WTC11 (cell line): ENCODE measurements at regions not wholly inside any gene's neighbourhood (a gene's known extent, or its start where the extent isn't known, plus 50 kb on each side); places are given as distances from the start of the nearest gene placed in this dataset.

Experiments used
- ATAC-seq: fragments of 200-7000 bp; cut with Tn5 transposase; 2 replicates; pipeline ENCODE4 v1.10.0; 2021; ENCODE audit warnings: mild to moderate bottlenecking, moderate library complexity
- CTCF ChIA-PET: fragments of 300-600 bp; sonication (Branson Sonifier 250); formaldehyde crosslinking; loops from one replicate; lab custom pipeline; 2021; ENCODE audit warnings: antibody characterized with exemption; lab: Charles Lee
- POLR2A ChIA-PET: fragments of 350-600 bp; sonication (Branson Sonifier 250); formaldehyde crosslinking; loops from one replicate; lab custom pipeline; 2021; ENCODE audit warnings: antibody characterized with exemption; lab: Charles Lee
- DNase-seq: peaks from one replicate; pipeline ENCODE4 v3.0.0; 2021; ENCODE audit warnings: low spot score
- H3K27ac Mint-ChIP-seq: 2 replicates; pipeline ENCODE4 v1.8.0; 2021; ENCODE audit warnings: mixed read lengths
- H3K27me3 Mint-ChIP-seq: 2 replicates; pipeline ENCODE4 v1.8.0; 2021; ENCODE audit warnings: low read depth, mild to moderate bottlenecking, moderate library complexity, mixed read lengths
- H3K36me3 Mint-ChIP-seq: 2 replicates; pipeline ENCODE4 v1.8.0; 2021; ENCODE audit warnings: mixed read lengths
- H3K4me1 Mint-ChIP-seq: 2 replicates; pipeline ENCODE4 v1.8.0; 2022; ENCODE audit warnings: mixed read lengths
- H3K4me3 Mint-ChIP-seq: 2 replicates; pipeline ENCODE4 v1.8.0; 2021; ENCODE audit warnings: mild to moderate bottlenecking, moderate library complexity, mixed read lengths
- H3K9me3 Mint-ChIP-seq: 2 replicates; pipeline ENCODE4 v1.8.0; 2021; ENCODE audit warnings: mixed read lengths
- AFF4 ChIP-seq: sonication (generic); formaldehyde crosslinking; IDR thresholded peaks from 2 replicates; pipeline ENCODE4 v1.8.1; 2023; ENCODE audit warnings: mild to moderate bottlenecking, missing genetic modification reagents, borderline replicate concordance
- AR ChIP-seq: fragments of 250-450 bp; sonication (Bioruptor Pico); IDR thresholded peaks from 2 replicates; pipeline ENCODE4 v1.9.0; 2021; ENCODE audit warnings: mild to moderate bottlenecking
- CBFB ChIP-seq: sonication (generic); formaldehyde crosslinking; IDR thresholded peaks from 2 replicates; pipeline ENCODE4 v1.8.1; 2022; ENCODE audit warnings: mild to moderate bottlenecking, low read depth, missing genetic modification reagents
- E2F5 ChIP-seq: sonication (generic); formaldehyde crosslinking; IDR thresholded peaks from 2 replicates; pipeline ENCODE4 v1.8.1; 2022; ENCODE audit warnings: mild to moderate bottlenecking, moderate library complexity, missing genetic modification reagents
- GABPB1 ChIP-seq: sonication (generic); formaldehyde crosslinking; IDR thresholded peaks from 2 replicates; pipeline ENCODE4 v1.8.1; 2023; ENCODE audit warnings: mild to moderate bottlenecking, missing genetic modification reagents
- NR3C1 ChIP-seq: sonication (generic); formaldehyde crosslinking; conservative IDR thresholded peaks from 2 replicates; pipeline ENCODE4 v1.8.1; 2023; ENCODE audit warnings: low read depth, mild to moderate bottlenecking, missing genetic modification reagents
- PRDM15 ChIP-seq: sonication (generic); formaldehyde crosslinking; IDR thresholded peaks from 2 replicates; pipeline ENCODE4 v1.8.0; 2022; ENCODE audit warnings: missing genetic modification reagents
- SOX15 ChIP-seq: fragments of 250-450 bp; sonication (Bioruptor Pico); IDR thresholded peaks from 2 replicates; pipeline ENCODE4 v1.9.0; 2021; ENCODE audit warnings: mild to moderate bottlenecking
- TCF7 ChIP-seq: sonication (generic); formaldehyde crosslinking; IDR thresholded peaks from 2 replicates; pipeline ENCODE4 v1.8.0; 2022; ENCODE audit warnings: mild to moderate bottlenecking, low read depth, missing genetic modification reagents, moderate library complexity
- ZNF219 ChIP-seq: sonication (generic); formaldehyde crosslinking; IDR thresholded peaks from 2 replicates; pipeline ENCODE4 v1.8.0; 2023; ENCODE audit warnings: missing genetic modification reagents, mild to moderate bottlenecking, borderline replicate concordance
- ZNF232 ChIP-seq: sonication (generic); formaldehyde crosslinking; IDR thresholded peaks from 2 replicates; pipeline ENCODE4 v1.8.0; 2022; ENCODE audit warnings: mild to moderate bottlenecking, missing genetic modification reagents
- ZNF281 ChIP-seq: sonication (generic); formaldehyde crosslinking; IDR thresholded peaks from 2 replicates; pipeline ENCODE4 v1.8.0; 2023; ENCODE audit warnings: mild to moderate bottlenecking, missing genetic modification reagents
- ZNF512 ChIP-seq: sonication (generic); formaldehyde crosslinking; IDR thresholded peaks from 2 replicates; pipeline ENCODE4 v1.8.1; 2022; ENCODE audit warnings: missing genetic modification reagents, borderline replicate concordance
- ZNF532 ChIP-seq: fragments of 250-450 bp; sonication (Bioruptor Pico); IDR thresholded peaks from 2 replicates; pipeline ENCODE4 v1.9.0; 2021; ENCODE audit warnings: mild to moderate bottlenecking, borderline replicate concordance

GRCh38 chr2:888211-888801, 62.3 kb upstream of the SNTG2 start:
- ATAC-seq (no peak), DNase-seq (no peak)
- TF ChIP-seq ZNF232 (CRISPR knock-in tag) = no peak
- TF ChIP-seq SOX15 (CRISPR knock-in tag) = no peak
- no peak for TF ChIP-seq ZNF532 (CRISPR knock-in tag)
- no peak for TF ChIP-seq PRDM15 (CRISPR knock-in tag)
- TF ChIP-seq NR3C1 (CRISPR knock-in tag) = no peak
- no peak for TF ChIP-seq CBFB (CRISPR knock-in tag)
- TF ChIP-seq GABPB1 (CRISPR knock-in tag) = no peak
- TF ChIP-seq ZNF281 (CRISPR knock-in tag) = no peak
- no peak for TF ChIP-seq E2F5 (CRISPR knock-in tag)
- TF ChIP-seq ZNF219 (CRISPR knock-in tag) = no peak
- TF ChIP-seq ZNF512 (CRISPR knock-in tag) = no peak
- no peak for TF ChIP-seq AR (CRISPR knock-in tag)
- TF ChIP-seq TCF7 (CRISPR knock-in tag) = no peak
- TF ChIP-seq AFF4 (CRISPR knock-in tag) = no peak
- Mint-ChIP-seq H3K27ac (no peak overlapping the region), H3K4me1 (peaks cover 70% of the 10 kb centered on the region), H3K9me3 (no peaks in the 10 kb centered on the region), H3K4me3 (no peak overlapping the region), H3K36me3 (no peaks in the 10 kb centered on the region), H3K27me3 (peaks cover 44% of the 10 kb centered on the region)
- ChIA-PET POLR2A (no interaction called here), CTCF (no interaction called here)
